ENCODE measurements at regions not wholly inside any gene's neighbourhood (a gene's known extent, or its start where the extent isn't known, plus 50 kb on each side); places are given as distances from the start of the nearest gene placed in this dataset.

DNA sequence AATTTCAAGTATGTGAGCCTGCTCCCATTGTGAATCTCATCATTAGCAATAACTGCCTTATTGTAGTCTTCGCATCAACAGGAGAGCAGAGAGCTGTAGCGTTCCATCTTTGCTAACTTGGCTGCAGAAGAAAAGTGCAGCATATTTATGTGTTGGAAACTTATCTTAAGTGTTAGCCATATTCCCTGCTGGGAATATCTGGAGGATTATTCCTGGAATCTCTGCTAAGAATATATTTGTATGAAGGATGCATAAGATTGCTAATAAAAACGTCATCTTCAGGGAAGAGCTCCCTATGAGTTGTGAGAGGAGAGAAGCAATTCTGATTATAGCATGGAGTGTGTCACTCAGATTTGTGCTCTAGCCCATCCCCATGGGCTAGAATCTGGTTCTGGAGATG is 115.1 kb upstream of the REG3G start:
- CTCF ChIA-PET: interaction anchor here (0.6 to 0.7 kb wide), 2 partner anchors 23 to 25 kb away, joined by 3 to 4 read pairs; no protein-coding TSS in a partner anchor
- TF ChIP-seq, protein P1, sequence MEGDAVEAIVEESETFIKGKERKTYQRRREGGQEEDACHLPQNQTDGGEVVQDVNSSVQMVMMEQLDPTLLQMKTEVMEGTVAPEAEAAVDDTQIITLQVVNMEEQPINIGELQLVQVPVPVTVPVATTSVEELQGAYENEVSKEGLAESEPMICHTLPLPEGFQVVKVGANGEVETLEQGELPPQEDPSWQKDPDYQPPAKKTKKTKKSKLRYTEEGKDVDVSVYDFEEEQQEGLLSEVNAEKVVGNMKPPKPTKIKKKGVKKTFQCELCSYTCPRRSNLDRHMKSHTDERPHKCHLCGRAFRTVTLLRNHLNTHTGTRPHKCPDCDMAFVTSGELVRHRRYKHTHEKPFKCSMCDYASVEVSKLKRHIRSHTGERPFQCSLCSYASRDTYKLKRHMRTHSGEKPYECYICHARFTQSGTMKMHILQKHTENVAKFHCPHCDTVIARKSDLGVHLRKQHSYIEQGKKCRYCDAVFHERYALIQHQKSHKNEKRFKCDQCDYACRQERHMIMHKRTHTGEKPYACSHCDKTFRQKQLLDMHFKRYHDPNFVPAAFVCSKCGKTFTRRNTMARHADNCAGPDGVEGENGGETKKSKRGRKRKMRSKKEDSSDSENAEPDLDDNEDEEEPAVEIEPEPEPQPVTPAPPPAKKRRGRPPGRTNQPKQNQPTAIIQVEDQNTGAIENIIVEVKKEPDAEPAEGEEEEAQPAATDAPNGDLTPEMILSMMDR (conservative IDR thresholded peaks at IDR 0.05; ENCODE audit: low read depth): no peak

DNA sequence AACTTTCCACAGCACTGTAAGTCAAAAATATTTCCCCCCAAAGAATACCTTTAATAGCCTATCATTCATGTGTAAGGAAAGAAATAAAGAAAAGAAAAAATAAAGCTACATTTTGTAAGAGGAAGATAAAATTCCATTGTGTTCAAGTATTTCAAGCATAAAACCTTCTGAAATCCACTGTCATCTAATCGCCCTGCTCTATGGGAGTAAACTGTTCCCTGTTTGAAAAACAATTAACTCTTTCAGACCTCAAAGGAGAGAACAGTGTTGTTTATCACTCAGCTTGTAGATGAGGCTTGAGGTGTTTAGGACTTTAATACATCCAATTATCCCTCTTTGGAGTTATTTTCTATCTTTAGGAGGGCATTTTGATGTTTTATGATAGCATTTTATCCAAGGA is 112.2 kb upstream of the REG3G start:
- no peak overlapping the region for H3K27ac ChIP-seq
- TF ChIP-seq, protein P1 (conservative IDR thresholded peaks at IDR 0.05; ENCODE audit: low read depth): no peak
- CTCF ChIA-PET: interaction anchor here (0.5 to 0.7 kb wide), 3 partner anchors 129 to 443 kb away, joined by 3 to 4 read pairs (median 3); no protein-coding TSS in a partner anchor
- DNase-seq (ENCODE audit: low spot score): no peak
- POLR2A ChIA-PET (ENCODE audit: low non-redundant PET): no interaction called here

More for the DNA sequence above, 115.1 kb upstream of the REG3G start:
- no peak overlapping the region for H3K27ac ChIP-seq
- no peak for DNase-seq (ENCODE audit: low spot score)
- POLR2A ChIA-PET (ENCODE audit: low non-redundant PET): no interaction called here

DNA sequence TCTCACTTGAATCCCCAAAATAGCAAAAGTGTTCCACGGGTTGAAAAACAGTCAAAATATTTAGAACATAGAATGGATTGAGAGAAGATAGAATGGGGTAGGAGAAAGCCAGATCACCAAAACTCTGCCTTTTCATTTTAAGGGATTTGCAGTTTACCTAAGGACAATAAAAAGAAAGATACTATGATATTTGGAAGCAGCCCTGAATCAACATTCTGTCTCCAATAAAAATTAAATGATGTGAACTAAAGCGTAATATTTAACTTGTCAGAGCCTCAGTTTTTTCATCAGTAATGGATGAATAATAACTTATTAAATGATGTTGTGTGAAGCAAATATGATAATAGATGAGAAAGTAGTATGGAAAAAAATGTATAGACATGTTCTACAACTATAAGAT is 100.2 kb upstream of the REG3G start:
- POLR2A ChIA-PET (ENCODE audit: low non-redundant PET): no interaction called here
- H3K27ac ChIP-seq: no peak overlapping the region
- DNase-seq (ENCODE audit: low spot score): no peak
- TF ChIP-seq, protein P1 (conservative IDR thresholded peaks at IDR 0.05; ENCODE audit: low read depth): no peak
- CTCF ChIA-PET: no interaction called here

DNA sequence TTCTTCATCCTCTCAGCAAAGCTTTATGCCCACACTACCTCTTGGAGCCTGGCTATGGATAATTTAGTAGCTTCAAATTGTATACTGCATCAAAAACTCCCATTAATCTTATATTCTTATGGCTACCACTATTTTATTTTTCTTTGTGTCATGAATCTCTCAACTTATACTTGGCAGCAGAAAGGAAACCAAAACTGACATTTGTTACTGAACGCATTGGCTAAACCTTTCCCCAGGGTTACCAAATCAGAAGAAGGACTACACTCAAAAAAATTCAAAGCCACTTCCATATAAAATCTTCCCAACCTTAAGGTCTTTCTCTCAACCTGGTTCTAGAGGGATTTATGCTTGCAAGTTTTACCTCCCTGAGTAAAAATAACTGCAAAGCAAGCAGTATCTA is 97.0 kb upstream of the REG3G start:
- no peak for DNase-seq (ENCODE audit: low spot score)
- H3K27ac ChIP-seq: no peak overlapping the region
- TF ChIP-seq, protein P1 (conservative IDR thresholded peaks at IDR 0.05; ENCODE audit: low read depth): no peak
- ChIA-PET POLR2A (ENCODE audit: low non-redundant PET) (no interaction called here), CTCF (no interaction called here)

DNA sequence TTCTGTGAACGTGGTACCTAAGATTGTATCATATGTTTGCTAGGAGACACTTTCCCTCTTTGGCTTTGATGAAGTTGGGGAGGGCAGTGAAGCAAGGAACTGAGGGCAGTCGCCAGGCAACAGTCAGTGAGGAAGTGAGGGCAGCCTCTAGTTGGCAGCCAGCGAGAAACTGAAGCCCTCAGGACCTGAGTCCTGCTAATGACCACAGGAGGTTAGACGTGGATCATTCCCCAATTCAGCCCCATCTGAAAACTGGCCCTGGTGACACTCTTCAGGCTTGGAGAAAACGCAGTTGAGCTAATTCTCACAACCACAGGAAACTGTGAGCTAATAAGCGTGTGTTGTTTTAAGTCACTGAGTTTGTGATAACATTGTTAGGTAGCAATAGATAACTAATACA is 84.5 kb upstream of the REG3G start:
- no peak overlapping the region for H3K27ac ChIP-seq
- POLR2A ChIA-PET (ENCODE audit: low non-redundant PET): no interaction called here
- CTCF ChIA-PET: no interaction called here
- DNase-seq (ENCODE audit: low spot score): no peak
- TF ChIP-seq, protein P1 (conservative IDR thresholded peaks at IDR 0.05; ENCODE audit: low read depth): no peak

DNA sequence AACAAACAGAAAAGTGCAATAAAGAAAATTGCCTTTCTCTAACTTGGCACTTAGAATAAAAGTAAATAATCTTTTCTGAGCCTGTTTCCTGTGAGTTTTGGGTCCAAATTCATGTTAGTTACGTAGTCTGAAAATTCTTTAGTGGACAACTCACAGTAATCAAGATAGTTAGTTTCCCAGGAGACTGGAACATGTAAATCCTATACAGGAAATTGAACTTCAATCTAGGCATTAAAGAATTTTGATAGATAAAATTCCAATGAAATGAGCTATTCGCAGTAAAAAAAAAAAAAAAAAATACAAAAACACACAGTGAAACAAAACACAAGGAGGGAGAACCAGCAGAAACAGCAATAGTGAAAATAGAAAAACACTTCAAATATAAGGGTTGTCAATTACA is 83.8 kb upstream of the REG3G start:
- H3K27ac ChIP-seq: no peak overlapping the region
- ChIA-PET POLR2A (ENCODE audit: low non-redundant PET) (no interaction called here), CTCF (no interaction called here)
- TF ChIP-seq, protein P1 (conservative IDR thresholded peaks at IDR 0.05; ENCODE audit: low read depth): no peak
- no peak for DNase-seq (ENCODE audit: low spot score)

DNA sequence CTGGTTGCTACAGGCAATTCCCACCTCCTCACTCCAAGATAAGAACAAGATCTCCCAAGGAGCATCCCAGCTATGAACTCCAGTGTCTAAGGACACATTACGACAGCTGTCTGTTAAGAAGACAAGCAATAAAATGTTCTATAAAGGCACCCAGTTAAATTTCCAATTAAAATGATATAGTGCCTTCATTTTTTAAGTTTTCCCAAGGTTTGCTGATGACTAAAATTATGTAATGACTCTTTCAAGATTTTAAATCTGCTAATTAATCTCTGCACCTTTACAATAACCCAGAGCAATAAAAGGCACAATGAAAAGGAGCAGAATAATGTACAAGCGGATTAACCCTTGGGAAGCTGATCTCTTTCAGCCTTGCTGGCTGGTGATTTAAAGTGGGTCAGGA is 61.6 kb upstream of the REG3G start:
- TF ChIP-seq, protein P1 (conservative IDR thresholded peaks at IDR 0.05; ENCODE audit: low read depth): no peak
- no peak for DNase-seq (ENCODE audit: low spot score)
- POLR2A ChIA-PET (ENCODE audit: low non-redundant PET): no interaction called here
- CTCF ChIA-PET: no interaction called here
- no peak overlapping the region for H3K27ac ChIP-seq

All from RWPE1 (cell line).